Cortex of kidney (tissue), 1 donor: ENCODE measurements at regions not wholly inside any gene's neighbourhood (a gene's known extent, or its start where the extent isn't known, plus 50 kb on each side); places are given as distances from the start of the nearest gene placed in this dataset.

Experiments used
- DNase-seq: peaks from one replicate; lab custom pipeline; 2025; lab: John Stamatoyannopoulos, UW

- DNase-seq, result no peak
Observed at GRCh38 chr21:39055167-39055767, 128.0 kb downstream of the PSMG1 start.

- no peak for DNase-seq
Observed at GRCh38 chr21:39054066-39054465, 129.2 kb downstream of the PSMG1 start.

GRCh38 chr21:39053126-39053525 lies 130.1 kb downstream of the PSMG1 start:
- no peak for DNase-seq

- no peak for DNase-seq
Observed at GRCh38 chr21:39052718-39053117, 130.5 kb downstream of the PSMG1 start.

GRCh38 chr21:39051588-39051949 lies 131.7 kb downstream of the PSMG1 start:
- DNase-seq, result no peak

GRCh38 chr21:39050841-39051587 lies 132.2 kb downstream of the PSMG1 start:
- no peak for DNase-seq

- no peak for DNase-seq
Observed at GRCh38 chr21:39048574-39048973, 134.7 kb downstream of the PSMG1 start.

GRCh38 chr21:39048064-39048463 lies 135.2 kb downstream of the PSMG1 start:
- DNase-seq, result no peak

- DNase-seq, result no peak
Observed at GRCh38 chr21:39047046-39047445, 136.2 kb downstream of the PSMG1 start.

GRCh38 chr21:39046236-39046916 lies 136.9 kb downstream of the PSMG1 start:
- DNase-seq, result no peak

- no peak for DNase-seq
Observed at GRCh38 chr21:39041816-39042215, 141.4 kb downstream of the PSMG1 start.

GRCh38 chr21:39040494-39041110 lies 142.6 kb downstream of the PSMG1 start:
- DNase-seq, result no peak

- DNase-seq, result no peak
Observed at GRCh38 chr21:39037807-39038405, 145.3 kb downstream of the PSMG1 start.

GRCh38 chr21:39036581-39036980 lies 146.7 kb downstream of the PSMG1 start:
- DNase-seq, result no peak

GRCh38 chr21:39034590-39035536 lies 148.4 kb downstream of the PSMG1 start:
- DNase-seq, result no peak

GRCh38 chr21:39033878-39034589 lies 149.2 kb downstream of the PSMG1 start:
- DNase-seq, result no peak

GRCh38 chr21:39029900-39030884 lies 153.1 kb downstream of the PSMG1 start:
- DNase-seq, result no peak

GRCh38 chr21:39029086-39029755 lies 154.0 kb downstream of the PSMG1 start:
- no peak for DNase-seq

- DNase-seq, result no peak
Observed at GRCh38 chr21:39025198-39025597, 158.1 kb downstream of the PSMG1 start.
